RPMI8226 (cell line): ENCODE measurements at regions not wholly inside any gene's neighbourhood (a gene's known extent, or its start where the extent isn't known, plus 50 kb on each side); places are given as distances from the start of the nearest gene placed in this dataset.

Experiments
- DNase-seq: peaks from one replicate; pipeline ENCODE4 v3.0.0-alpha.2; 2015

DNA sequence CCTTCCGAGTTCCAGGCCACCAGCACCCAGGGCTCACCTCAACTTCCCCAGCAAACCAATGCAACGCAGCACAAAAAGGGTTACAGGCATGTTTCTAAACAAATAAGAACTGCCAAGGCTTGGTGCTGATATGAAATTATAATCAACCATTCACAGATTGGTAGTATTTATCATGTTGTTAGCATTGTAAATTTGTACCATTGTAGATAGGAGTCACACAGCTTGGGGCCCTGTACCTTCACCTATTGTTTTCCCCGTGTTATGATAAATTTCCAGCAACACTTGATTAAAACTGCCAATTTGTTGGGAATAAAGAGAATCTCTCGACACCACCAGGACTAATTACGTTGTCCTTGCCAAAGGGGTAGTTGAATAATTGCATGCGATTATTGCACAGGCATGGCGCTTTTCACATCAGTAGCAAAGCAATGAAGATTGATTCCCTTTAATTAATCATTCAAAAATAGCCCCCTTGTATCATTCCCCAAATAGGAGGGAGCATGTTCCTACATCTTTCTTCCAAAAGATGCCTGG is 454.1 kb downstream of the ZNF608 start:
- no peak for DNase-seq

DNA sequence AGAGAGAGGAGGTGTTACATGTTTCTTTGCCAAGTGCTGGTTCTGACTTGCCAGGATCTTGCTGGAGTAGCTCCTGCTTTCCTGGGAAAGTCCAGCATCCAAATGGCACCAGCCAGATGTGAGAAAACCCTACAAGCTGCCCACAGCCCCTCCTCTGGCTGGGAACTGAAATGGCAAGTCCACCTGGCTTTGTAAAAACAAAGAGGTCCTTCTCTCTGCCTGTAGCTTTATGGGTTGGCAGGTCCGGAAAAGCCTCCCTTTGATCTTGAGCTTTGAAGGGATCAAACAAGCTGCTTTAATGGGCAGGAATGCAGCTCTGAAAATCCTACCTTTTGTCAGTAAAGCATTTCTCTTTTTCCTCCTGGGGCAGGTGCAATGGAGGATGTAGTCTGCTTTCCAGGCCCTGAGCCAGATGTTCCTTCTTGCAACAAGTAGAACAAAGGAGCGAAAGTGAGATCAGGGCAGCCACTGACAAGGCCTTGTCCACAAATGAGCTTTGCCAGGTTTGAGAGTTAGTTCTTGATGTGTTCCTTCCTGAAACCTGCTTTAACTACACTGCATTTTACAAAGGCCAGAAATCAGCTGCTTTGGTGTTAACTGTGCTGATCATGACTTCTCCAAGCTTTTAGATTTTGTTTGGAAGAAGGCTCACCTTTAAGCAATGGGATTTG is 456.7 kb downstream of the ZNF608 start:
- no peak for DNase-seq

GRCh38 chr5:124289130-124289529 is 457.3 kb downstream of the ZNF608 start:
- no peak for DNase-seq

DNA sequence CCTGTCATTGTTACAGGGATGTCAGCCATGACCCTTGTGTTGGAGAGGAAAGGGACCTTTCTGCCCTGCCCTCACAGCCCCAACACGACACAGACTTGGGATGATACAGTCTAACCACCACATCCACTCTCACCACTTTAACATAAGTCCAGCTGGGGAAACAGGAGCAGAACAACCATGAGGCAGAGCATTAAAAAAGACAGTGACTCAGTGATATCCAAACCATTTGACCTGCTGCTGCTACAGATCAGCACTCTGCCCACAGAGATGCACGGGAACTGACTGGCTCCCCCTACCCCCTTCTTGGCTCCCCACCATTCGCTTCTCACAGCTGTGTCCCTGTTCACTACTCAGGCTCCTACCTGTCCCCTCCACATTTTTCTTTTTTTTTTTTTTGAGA is 458.6 kb downstream of the ZNF608 start:
- DNase-seq: no peak

GRCh38 chr5:124285733-124286132 is 460.7 kb downstream of the ZNF608 start:
- DNase-seq: no peak

GRCh38 chr5:124285071-124285470 is 461.4 kb downstream of the ZNF608 start:
- DNase-seq: no peak

DNA sequence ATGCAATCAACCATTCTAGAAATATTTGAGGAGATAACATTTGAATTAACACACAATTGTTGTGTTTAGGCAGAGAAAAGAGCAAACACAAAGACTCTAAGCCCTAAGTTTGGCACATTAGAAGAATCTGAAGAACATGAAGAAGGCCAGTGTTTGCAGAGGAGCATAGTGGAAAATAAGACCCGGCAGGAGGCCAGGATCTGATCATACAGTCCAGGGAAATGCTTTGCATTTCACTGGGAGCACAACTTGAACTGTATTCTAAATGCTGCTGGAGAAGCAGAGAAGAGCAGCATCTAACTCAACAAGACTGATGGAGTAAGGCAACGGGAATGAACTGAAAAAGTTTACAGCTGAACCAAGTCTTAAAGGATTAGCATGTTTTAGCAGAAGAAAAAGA is 463.4 kb downstream of the ZNF608 start:
- no peak for DNase-seq

DNA sequence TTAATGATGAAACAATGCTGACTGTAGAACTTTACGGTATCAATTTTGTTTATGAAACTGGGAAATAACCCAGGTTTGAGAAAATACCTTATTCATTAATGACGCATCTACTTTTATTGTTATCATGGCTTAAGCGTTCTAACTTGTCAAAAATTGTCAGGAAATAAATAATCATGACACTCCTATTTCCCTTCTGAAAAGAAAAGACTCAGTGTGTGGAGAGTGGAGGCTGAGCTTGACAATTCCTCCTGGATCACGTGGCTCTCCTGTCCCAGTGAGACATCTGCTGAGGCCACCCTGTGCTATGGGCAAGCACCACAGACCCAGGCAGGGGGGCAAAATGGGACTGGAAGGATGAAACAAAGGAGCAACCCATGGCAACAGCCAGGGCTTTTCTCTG is 466.4 kb downstream of the ZNF608 start:
- no peak for DNase-seq

DNA sequence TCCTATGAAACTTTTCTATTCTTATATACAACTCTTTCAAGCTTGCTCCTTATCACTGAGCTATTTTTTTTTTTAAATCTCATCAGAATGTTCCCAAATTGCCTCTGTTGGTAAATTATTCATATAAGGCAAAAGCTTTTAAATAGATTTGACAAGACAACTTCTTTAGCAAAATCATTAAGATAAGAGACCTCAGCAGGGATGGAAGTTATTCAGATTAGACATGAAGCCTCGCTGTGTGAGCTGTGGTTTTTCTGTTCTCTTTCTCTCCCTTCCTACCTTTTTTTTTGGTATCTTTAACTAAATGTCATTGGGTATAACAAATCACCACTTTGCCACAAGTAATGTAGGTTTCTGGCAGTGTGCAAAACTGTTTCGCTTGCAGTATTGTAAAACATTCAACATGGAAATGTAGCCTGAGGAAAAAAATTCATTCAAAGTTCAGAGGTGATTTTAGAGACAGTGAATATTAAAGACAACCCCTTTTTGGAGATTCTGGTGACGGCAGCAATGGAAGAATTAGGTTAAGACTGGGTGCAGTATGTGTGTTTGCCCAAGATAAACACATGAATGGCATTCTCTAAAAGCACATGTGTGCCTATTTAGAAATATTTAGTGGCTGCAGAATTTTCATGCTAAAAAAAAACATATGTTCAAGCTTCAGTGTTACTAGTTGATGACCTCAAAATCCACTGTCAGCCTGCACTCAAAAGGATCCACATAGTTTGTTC is 467.1 kb downstream of the ZNF608 start:
- no peak for DNase-seq

DNA sequence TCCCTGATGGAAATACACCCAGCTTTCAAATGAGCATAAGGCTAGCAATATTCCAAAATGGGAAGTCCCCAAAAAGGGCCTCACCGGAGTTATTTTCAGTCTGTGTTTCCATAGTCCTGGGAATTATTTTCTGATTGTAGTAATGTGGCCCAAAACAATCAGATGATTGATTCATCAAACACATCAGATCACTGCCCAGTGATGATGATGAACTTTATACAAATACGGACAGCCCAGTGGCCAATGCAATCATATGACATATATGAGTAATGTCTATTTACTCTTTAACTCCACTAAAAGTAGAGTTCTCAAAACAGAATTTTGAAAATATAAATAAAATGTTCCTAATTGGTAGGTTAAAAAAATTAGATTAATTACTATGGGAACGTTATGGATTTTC is 467.8 kb downstream of the ZNF608 start:
- DNase-seq: no peak

- no peak for DNase-seq
These were observed 468.5 kb downstream of the ZNF608 start for GRCh38 chr5:124277767-124278545.

GRCh38 chr5:124276166-124276565 is 470.3 kb downstream of the ZNF608 start:
- no peak for DNase-seq

GRCh38 chr5:124274949-124275348 is 471.5 kb downstream of the ZNF608 start:
- no peak for DNase-seq

GRCh38 chr5:124264499-124264898 is 481.9 kb downstream of the ZNF608 start:
- no peak for DNase-seq

GRCh38 chr5:124263680-124264491 is 482.6 kb downstream of the ZNF608 start:
- no peak for DNase-seq

GRCh38 chr5:124262991-124263571 is 483.4 kb downstream of the ZNF608 start:
- DNase-seq: no peak

DNA sequence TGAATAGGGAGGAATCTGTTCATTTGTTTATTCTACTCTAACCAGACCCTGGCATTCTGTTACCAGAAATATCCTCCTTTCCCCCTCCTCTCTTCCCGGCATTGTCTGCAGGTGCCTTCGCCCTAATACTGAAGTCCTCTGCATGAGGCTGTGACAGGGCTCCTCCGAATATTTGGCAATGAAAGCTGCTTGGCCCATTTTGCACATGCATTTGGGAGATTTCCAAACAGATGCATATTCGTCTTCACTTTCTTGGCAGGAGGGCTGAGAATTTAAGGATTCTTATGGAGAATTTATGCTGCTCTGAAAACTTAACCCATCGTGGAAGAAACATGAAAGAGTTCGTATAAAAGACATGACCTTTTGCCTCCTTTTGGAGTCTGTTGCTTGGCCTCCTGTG is 484.0 kb downstream of the ZNF608 start:
- DNase-seq: no peak

- no peak for DNase-seq
These were observed 484.6 kb downstream of the ZNF608 start for GRCh38 chr5:124261848-124262247.

DNA sequence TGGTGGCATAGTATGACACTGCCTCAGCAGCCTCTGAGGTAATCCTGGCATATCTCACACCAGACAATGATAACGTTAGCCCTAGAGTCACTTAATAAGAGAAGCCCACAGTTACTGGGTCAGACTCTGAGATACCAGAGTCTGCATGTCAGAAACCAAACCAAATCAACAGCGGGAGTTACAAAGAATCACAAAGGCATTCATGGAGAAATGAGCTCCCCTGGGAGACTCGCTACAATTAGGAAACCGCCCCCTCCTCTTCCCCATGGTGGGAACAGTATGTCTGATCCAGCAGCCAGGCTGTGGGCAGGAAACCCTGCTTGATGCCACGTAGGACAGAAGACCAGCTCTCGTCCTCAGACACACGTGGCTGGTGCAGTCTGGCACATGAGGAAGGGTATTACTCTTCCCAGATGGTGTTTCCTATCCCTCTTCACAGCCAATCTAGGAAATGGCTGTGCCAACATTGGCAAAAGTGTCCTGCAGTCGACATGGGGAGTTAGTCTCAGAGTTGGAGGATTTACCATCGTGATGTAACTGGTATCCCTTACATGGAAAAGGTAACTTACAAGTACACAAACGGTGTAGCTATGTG is 485.4 kb downstream of the ZNF608 start:
- no peak for DNase-seq

GRCh38 chr5:124259017-124259416 is 487.4 kb downstream of the ZNF608 start:
- no peak for DNase-seq

GRCh38 chr5:124257048-124257447 is 489.4 kb downstream of the ZNF608 start:
- DNase-seq: no peak
